Esophagus muscularis mucosa (tissue), 3 donors: ENCODE measurements at regions not wholly inside any gene's neighbourhood (a gene's known extent, or its start where the extent isn't known, plus 50 kb on each side); places are given as distances from the start of the nearest gene placed in this dataset.

Source experiments
- POLR2A ChIP-seq: fragments of 450-650 bp; IDR thresholded peaks from one replicate; pipeline ENCODE4 v1.6.1; 2017; ENCODE audit warnings: antibody characterized with exemption, moderate library complexity, mild to moderate bottlenecking, low read depth
- POLR2AphosphoS5 ChIP-seq, 2 donors: sonication (generic); formaldehyde crosslinking; IDR thresholded peaks; one replicate each; pipeline ENCODE4 v1.6.1; 2017; ENCODE audit warnings: antibody characterized with exemption in 2 of 2
- TF ChIP-seq, protein P1 (sequence below), 3 experiments: fragments of 200-600 bp in 2 of 3; fragments of 450-650 bp in 1 of 3; sonication (generic) in 2 of 3; IDR thresholded peaks; one replicate each; pipeline ENCODE4 v1.5.1; 2017 to 2019; ENCODE audit warnings: antibody characterized with exemption in 3 of 3, mild to moderate bottlenecking in 2 of 3, moderate library complexity in 1 of 3

- TF ChIP-seq POLR2AphosphoS5 (IDR thresholded peaks at IDR 0.05) (no peak), POLR2A (no peak)
- TF ChIP-seq, protein P1, sequence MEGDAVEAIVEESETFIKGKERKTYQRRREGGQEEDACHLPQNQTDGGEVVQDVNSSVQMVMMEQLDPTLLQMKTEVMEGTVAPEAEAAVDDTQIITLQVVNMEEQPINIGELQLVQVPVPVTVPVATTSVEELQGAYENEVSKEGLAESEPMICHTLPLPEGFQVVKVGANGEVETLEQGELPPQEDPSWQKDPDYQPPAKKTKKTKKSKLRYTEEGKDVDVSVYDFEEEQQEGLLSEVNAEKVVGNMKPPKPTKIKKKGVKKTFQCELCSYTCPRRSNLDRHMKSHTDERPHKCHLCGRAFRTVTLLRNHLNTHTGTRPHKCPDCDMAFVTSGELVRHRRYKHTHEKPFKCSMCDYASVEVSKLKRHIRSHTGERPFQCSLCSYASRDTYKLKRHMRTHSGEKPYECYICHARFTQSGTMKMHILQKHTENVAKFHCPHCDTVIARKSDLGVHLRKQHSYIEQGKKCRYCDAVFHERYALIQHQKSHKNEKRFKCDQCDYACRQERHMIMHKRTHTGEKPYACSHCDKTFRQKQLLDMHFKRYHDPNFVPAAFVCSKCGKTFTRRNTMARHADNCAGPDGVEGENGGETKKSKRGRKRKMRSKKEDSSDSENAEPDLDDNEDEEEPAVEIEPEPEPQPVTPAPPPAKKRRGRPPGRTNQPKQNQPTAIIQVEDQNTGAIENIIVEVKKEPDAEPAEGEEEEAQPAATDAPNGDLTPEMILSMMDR (IDR thresholded peaks at IDR 0.05): no peak
These were observed 691.1 kb upstream of the PIK3C3 start for GRCh38 chr18:41263956-41264355.
